Esophagus squamous epithelium (tissue), 5 donors: ENCODE measurements at regions not wholly inside any gene's neighbourhood (a gene's known extent, or its start where the extent isn't known, plus 50 kb on each side); places are given as distances from the start of the nearest gene placed in this dataset.

Experiments used
- DNase-seq: peaks from one replicate; lab custom pipeline; 2025; lab: John Stamatoyannopoulos, UW
- H3K27ac ChIP-seq, 4 donors: fragments of 200-600 bp; sonication (generic); one replicate each; pipeline ENCODE4 v1.5.1; 2016 to 2019; ENCODE audit warnings: mild to moderate bottlenecking in 1 of 4
- H3K27me3 ChIP-seq, 4 donors: fragments of 200-600 bp; sonication (generic); 1 replicate in 3 of 4; 2 replicates in 1 of 4; pipeline versions ENCODE4 v1.5.1 to v1.6.0; 2017 to 2021; ENCODE audit warnings: antibody characterized with exemption in 1 of 4
- H3K36me3 ChIP-seq, 3 donors: fragments of 200-600 bp; sonication (generic); one replicate each; pipeline ENCODE4 v1.5.1; 2016 to 2019
- H3K4me1 ChIP-seq, 3 donors: fragments of 200-600 bp; sonication (generic); one replicate each; pipeline ENCODE4 v1.5.1; 2017 to 2019
- H3K4me3 ChIP-seq, 4 donors: fragments of 200-600 bp; sonication (generic); 1 replicate in 3 of 4; 2 replicates in 1 of 4; pipeline ENCODE4 v1.5.1; 2016 to 2019; ENCODE audit warnings: mild to moderate bottlenecking in 2 of 4, moderate library complexity in 1 of 4
- H3K9me3 ChIP-seq, 3 donors: fragments of 200-600 bp; sonication (generic); one replicate each; pipeline ENCODE4 v1.5.1; 2016 to 2019
- CTCF ChIP-seq, 6 experiments: fragments of 450-650 bp in 4 of 6; fragments of 200-600 bp in 2 of 6; sonication (generic) in 2 of 6; IDR thresholded peaks; one replicate each; pipeline ENCODE4 v1.5.1; 2016 to 2019; ENCODE audit warnings: antibody characterized with exemption in 6 of 6, mild to moderate bottlenecking in 4 of 6, moderate library complexity in 4 of 6
- POLR2A ChIP-seq, 4 donors: fragments of 450-650 bp; IDR thresholded peaks; one replicate each; pipeline ENCODE4 v1.6.1; 2017; ENCODE audit warnings: antibody characterized with exemption in 4 of 4, mild to moderate bottlenecking in 4 of 4, moderate library complexity in 3 of 4
- WGBS, 2 donors: methylation state at CpG; one replicate each; pipeline ENCODE4 v1.1.5; 2018; 5-methylcytosine and 5-hydroxymethylcytosine counted together
- intact Hi-C: fragments of 100-400 bp; cut with DNase I; formaldehyde crosslinking; loops from one replicate; pipeline ENCODE4 v1.15.0; 2022
- donor health status: DM: yes; HTN: yes; CAD: no.

- 75 to 80% methylated on average over 7 of the region's 7 CpGs for WGBS, 2 donors
- no peaks in the 10 kb centered on the region for H3K36me3 ChIP-seq
- H3K4me3 ChIP-seq: no peak overlapping the region
- intact Hi-C loops: no loop called here
- peaks cover 0 to 5% (median 0%) of the 10 kb centered on the region in 3 donors for H3K9me3 ChIP-seq
- H3K27me3 ChIP-seq: no peaks in the 10 kb centered on the region
- TF ChIP-seq POLR2A (IDR thresholded peaks at IDR 0.05): no peak
- TF ChIP-seq CTCF (IDR thresholded peaks at IDR 0.05): no peak
- no peak overlapping the region for H3K27ac ChIP-seq
- H3K4me1 ChIP-seq: peaks cover under 1 to 23% (median under 1%) of the 10 kb centered on the region in 3 donors
- DNase-seq: no peak
These were observed 102.9 kb downstream of the PFKFB3 start for GRCh38 chr10:6305401-6306321.

- TF ChIP-seq POLR2A (IDR thresholded peaks at IDR 0.05): no peak
- TF ChIP-seq CTCF (IDR thresholded peaks at IDR 0.05): no peak
- H3K4me3 ChIP-seq: no peak overlapping the region
- WGBS, 2 donors: 95 to 100% methylated on average over 4 of the region's 4 CpGs
- DNase-seq: no peak
- H3K9me3 ChIP-seq: peaks cover 0 to 5% (median 0%) of the 10 kb centered on the region in 3 donors
- peaks cover 0 to 22% (median 8%) of the 10 kb centered on the region in 3 donors for H3K4me1 ChIP-seq
- H3K36me3 ChIP-seq: no peaks in the 10 kb centered on the region
- H3K27me3 ChIP-seq: no peaks in the 10 kb centered on the region
- intact Hi-C loops: no loop called here
- H3K27ac ChIP-seq: no peak overlapping the region
These were observed 104.2 kb downstream of the PFKFB3 start for GRCh38 chr10:6306917-6307316.

GRCh38 chr10:6309816-6310215 is 107.1 kb downstream of the PFKFB3 start:
- H3K36me3 ChIP-seq: no peaks in the 10 kb centered on the region
- peak overlapping the region in 2 of 4 donors; percentile 11 to 20 for H3K27ac ChIP-seq
- intact Hi-C loops: no loop called here
- peaks cover 0 to 5% (median 0%) of the 10 kb centered on the region in 3 donors for H3K9me3 ChIP-seq
- no peak for DNase-seq
- H3K4me3 ChIP-seq: no peak overlapping the region
- WGBS, 2 donors: 50 to 74% methylated on average over 3 of the region's 4 CpGs
- H3K4me1 ChIP-seq: peaks cover 4 to 51% (median 10%) of the 10 kb centered on the region in 3 donors
- H3K27me3 ChIP-seq: no peaks in the 10 kb centered on the region
- no peak for TF ChIP-seq POLR2A (IDR thresholded peaks at IDR 0.05)
- no peak for TF ChIP-seq CTCF (IDR thresholded peaks at IDR 0.05)

- Histone ChIP-seq H3K9me3 (peaks cover 0 to 5% (median 0%) of the 10 kb centered on the region in 3 donors), H3K4me3 (no peak overlapping the region), H3K4me1 (peaks cover 4 to 54% (median 14%) of the 10 kb centered on the region in 3 donors), H3K27ac (no peak overlapping the region), H3K27me3 (no peaks in the 10 kb centered on the region), H3K36me3 (no peaks in the 10 kb centered on the region)
- intact Hi-C loops: no loop called here
- TF ChIP-seq POLR2A (IDR thresholded peaks at IDR 0.05) (no peak), CTCF (IDR thresholded peaks at IDR 0.05) (no peak)
- 85 to 96% methylated on average over 4 of the region's 4 CpGs for WGBS, 2 donors
- DNase-seq: no peak
These were observed 108.2 kb downstream of the PFKFB3 start for GRCh38 chr10:6310977-6311376.

GRCh38 chr10:6311700-6312330 is 109.1 kb downstream of the PFKFB3 start:
- intact Hi-C loops: no loop called here
- TF ChIP-seq CTCF (IDR thresholded peaks at IDR 0.05) (no peak), POLR2A (IDR thresholded peaks at IDR 0.05) (no peak)
- DNase-seq: no peak

More at GRCh38 chr10:6311700-6312330, 109.1 kb downstream of the PFKFB3 start:
- Histone ChIP-seq H3K36me3 (no peaks in the 10 kb centered on the region), H3K9me3 (peaks cover 0 to 3% (median 0%) of the 10 kb centered on the region in 3 donors), H3K4me3 (no peak overlapping the region), H3K27me3 (no peaks in the 10 kb centered on the region), H3K27ac (no peak overlapping the region), H3K4me1 (peaks cover 4 to 54% (median 14%) of the 10 kb centered on the region in 3 donors)
- 29 to 50% methylated on average over 11 of the region's 11 CpGs for WGBS, 2 donors
